Cerebellar cortex (tissue), 1 donor: ENCODE measurements at regions not wholly inside any gene's neighbourhood (a gene's known extent, or its start where the extent isn't known, plus 50 kb on each side); places are given as distances from the start of the nearest gene placed in this dataset.

Experiments used
- DNase-seq: peaks from one replicate; pipeline ENCODE4 v3.0.0-alpha.2; 2015; ENCODE audit warnings: low spot score

GRCh38 chr1:239436286-239436685, 49.9 kb downstream of the CHRM3 start:
- DNase-seq, result no peak

GRCh38 chr1:239437822-239438221, 51.5 kb downstream of the CHRM3 start:
- DNase-seq, result no peak

- DNase-seq, result no peak
Observed at GRCh38 chr1:239438891-239439290, 52.5 kb downstream of the CHRM3 start.

DNA sequence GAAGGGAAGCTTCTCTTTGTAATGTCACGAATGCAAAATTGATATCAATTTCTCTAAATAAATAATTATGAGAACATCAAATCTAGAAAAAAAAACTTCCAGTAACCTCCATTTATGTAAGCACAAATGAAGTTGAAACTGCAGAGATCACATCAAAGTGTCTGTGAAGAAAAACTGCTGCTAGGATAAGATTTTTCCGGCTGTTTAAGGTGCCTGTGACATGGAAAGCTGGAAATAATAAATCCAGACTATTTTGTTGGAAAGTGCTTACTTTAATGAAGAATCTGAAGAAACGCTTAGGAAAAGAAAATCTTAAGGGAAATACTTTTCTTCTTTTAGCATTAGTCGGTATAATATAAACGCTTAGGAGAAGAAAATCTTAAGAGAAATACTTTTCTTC, 57.0 kb downstream of the CHRM3 start:
- DNase-seq, result no peak

- DNase-seq, result no peak
Observed at GRCh38 chr1:239446611-239447010, 60.2 kb downstream of the CHRM3 start.

GRCh38 chr1:239448911-239449310, 62.5 kb downstream of the CHRM3 start:
- DNase-seq, result no peak

- DNase-seq, result no peak
Observed at GRCh38 chr1:239455743-239456142, 69.4 kb downstream of the CHRM3 start.

DNA sequence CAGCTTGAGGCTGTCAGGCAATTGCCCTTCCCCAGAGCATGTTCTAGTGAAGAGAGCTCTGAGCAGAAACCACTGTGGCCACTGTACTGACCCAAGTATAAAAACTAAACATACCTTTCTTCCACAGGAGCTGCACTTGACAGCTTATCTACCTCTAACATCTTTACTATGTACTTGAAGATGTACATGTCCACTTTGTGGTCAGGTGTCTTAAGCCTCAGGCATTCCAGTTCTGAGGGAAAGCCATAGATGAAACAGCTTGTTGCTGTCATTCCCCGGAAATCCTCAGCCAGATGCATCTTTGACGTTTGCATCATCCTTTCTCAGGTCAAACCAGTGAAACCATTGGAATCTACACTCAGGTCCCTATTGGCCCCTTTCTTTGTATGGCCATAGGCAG, 70.4 kb downstream of the CHRM3 start:
- no peak for DNase-seq

GRCh38 chr1:239457491-239458143, 71.2 kb downstream of the CHRM3 start:
- DNase-seq, result no peak

- DNase-seq, result no peak
Observed at GRCh38 chr1:239458144-239458500, 71.8 kb downstream of the CHRM3 start.

DNA sequence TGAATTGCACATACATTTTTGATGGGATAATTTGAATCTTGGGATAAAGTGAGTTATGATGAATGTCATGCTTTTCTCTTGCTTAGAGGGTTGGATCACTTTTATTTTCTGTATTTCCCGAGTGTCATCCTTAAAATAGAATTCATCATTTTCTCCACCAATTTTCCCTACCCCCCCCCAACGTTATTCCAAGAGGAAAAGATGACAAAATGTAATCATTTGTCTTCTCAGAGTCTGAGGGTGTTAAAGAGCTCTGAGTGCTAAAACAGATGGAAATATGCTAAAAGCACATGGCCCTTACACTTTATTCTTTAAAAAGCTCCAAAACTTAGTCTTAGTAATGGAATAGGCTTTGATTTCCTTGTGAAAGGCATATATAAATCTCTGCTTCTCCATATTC, 81.4 kb downstream of the CHRM3 start:
- no peak for DNase-seq

DNA sequence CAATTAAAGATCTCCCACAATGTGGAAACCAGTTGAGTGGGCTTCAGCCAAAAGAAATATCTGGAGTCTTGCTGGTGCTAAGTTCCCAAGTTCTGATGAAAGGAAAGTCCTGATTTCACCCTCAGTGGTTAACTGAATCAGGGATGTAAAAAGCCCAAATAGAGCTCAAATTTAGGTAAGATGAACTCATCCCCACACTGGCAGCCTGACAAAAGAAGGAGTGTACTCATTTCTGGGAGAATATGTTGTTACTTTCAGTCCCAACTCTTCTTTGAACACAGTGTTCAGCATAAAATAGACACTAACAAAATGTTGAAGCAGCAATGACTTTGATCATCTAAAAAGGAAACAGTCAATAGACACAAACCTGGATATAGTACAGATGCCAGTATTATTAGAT, 91.7 kb downstream of the CHRM3 start:
- no peak for DNase-seq

DNA sequence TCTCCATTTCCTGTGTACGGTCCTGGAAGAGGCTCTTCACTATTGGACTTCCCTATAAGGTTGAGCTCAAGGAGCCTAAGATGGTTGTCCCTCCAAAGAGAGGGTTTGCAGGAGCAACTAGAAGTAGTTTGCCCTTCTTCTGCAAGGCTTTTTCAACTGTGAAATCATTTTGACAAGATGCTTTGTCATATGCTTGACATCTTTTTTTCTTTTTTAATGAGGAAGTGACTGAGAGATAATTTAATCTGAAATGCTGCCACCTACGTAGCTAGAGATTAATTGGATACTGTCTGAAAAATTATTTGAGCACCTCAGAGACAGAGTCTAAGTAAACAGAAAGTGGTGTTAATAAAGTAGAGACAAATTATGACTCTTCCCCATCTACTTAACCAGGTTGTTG, 97.0 kb downstream of the CHRM3 start:
- DNase-seq, result no peak

GRCh38 chr1:239493811-239494414, 107.5 kb downstream of the CHRM3 start:
- DNase-seq, result no peak

DNA sequence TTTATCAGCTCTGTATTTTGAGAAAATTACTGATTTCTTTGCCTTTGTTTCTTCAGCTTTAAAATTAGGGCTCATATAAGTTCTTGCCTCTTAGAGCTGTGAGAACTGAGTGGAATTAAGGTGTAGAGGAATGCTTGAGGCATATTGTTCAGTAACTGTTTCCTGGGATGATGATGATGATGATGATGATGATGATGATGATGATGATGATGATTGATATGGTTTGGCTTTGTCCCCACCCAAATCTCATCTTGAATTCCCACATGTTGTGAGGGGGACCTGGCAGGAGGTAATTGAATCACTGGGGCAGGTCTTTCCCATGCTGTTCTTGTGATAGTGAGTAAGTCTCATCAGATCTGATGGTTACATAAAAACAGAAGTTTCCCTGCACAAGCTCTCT, 118.7 kb downstream of the CHRM3 start:
- no peak for DNase-seq

- DNase-seq, result no peak
Observed at GRCh38 chr1:239507826-239508225, 121.5 kb downstream of the CHRM3 start.

DNA sequence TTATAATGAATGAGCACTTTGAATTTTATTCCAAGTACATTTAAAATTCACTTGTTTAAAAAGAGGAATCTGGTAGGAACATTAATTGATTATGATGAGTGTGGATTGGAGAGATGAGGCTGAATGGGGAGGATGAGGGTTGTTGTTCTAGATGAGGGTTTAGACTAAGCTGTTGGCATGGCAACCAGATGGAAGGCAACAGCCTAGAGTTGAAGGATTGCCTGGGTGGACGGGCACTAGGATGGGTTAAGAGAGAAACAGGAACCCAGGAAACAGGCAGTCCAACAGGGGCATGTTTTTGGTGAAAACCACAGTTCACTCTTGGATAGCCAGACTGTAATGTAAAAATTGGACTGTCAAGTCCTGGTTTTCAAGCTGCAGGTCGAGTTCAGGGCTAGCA, 125.5 kb downstream of the CHRM3 start:
- no peak for DNase-seq

DNA sequence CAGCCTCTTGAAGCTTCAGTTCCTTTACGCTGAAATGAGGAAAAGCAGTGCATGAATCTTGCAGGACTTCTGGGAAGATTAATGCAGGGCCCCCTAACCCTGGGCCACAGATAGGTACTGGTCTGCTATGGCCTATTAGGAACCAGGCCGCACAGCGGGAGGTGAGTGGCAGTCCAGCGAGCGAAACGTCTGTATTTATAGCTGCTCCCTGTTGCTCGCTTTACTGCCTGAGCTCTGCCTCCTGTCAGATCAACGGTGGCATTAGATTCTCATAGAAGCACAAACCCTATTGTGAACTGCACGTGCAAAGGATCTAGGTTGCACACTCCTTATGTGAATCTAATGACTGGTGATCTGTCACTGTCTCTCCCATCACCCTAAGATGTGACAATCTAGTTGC, 130.2 kb downstream of the CHRM3 start:
- DNase-seq, result no peak

GRCh38 chr1:239526391-239526790, 140.0 kb downstream of the CHRM3 start:
- DNase-seq, result no peak

DNA sequence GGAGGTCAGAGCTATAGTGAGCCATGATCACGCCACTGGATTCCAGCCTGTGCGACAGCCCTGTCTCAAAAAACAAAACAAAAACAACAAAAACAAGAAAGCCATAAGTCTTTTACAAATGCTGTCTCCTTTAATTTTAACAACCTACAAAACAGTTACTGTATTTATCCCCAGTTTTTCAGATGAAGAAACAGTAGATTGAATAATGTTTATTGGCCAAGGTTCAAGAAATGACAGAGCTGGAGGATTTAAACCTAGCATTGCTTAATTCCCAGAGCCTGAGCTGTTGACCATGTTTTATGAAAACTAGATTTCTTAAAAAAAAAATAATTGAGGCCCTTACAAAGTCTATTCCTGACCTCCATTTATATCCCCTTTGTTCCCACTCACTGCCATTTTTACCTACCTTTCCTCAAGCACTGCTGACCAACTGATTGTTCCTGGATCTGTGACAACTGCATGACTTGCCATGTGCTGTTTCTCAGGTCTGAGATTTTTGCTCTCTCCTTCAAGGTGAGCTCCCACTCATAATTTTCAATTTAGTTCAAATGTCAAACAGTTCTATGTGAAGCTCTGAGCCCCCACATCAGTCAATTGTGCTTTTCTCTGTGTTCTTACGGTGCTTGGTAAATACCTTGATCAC, 140.8 kb downstream of the CHRM3 start:
- DNase-seq, result no peak

- no peak for DNase-seq
Observed at GRCh38 chr1:239536165-239536849, 149.9 kb downstream of the CHRM3 start.

DNA sequence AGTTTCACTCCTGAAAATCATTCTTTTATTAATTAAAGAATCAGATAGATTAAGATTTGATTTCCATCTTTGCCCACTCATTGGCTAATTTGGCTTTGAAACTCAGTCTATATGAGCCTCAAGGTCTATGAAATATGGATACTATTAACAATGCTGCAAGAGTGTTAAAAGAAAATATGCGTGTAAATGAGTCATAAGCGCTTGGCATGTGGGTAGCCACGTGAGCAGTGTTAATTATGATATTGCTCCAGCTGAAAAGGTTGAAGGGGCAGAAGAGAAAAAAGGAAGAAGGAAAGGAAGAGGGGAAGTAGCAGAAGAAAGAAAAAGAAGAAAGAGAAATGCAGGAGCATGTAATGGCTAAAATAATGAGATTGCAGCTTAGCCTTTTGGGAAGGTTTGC, 151.4 kb downstream of the CHRM3 start:
- DNase-seq, result no peak
